NCI-H2107 treated with DMSO at 0.1 percent for 48 hours (cell line): ENCODE measurements at regions not wholly inside any gene's neighbourhood (a gene's known extent, or its start where the extent isn't known, plus 50 kb on each side); places are given as distances from the start of the nearest gene placed in this dataset.

ENCODE experiments used
- DNase-seq: peaks from one replicate; lab custom pipeline; 2025; ENCODE audit not compliant: unreplicated experiment; lab: John Stamatoyannopoulos, UW

GRCh38 chr1:234870020-234870981, 258.3 kb downstream of the TOMM20 start:
- DNase-seq, result no peak

DNA sequence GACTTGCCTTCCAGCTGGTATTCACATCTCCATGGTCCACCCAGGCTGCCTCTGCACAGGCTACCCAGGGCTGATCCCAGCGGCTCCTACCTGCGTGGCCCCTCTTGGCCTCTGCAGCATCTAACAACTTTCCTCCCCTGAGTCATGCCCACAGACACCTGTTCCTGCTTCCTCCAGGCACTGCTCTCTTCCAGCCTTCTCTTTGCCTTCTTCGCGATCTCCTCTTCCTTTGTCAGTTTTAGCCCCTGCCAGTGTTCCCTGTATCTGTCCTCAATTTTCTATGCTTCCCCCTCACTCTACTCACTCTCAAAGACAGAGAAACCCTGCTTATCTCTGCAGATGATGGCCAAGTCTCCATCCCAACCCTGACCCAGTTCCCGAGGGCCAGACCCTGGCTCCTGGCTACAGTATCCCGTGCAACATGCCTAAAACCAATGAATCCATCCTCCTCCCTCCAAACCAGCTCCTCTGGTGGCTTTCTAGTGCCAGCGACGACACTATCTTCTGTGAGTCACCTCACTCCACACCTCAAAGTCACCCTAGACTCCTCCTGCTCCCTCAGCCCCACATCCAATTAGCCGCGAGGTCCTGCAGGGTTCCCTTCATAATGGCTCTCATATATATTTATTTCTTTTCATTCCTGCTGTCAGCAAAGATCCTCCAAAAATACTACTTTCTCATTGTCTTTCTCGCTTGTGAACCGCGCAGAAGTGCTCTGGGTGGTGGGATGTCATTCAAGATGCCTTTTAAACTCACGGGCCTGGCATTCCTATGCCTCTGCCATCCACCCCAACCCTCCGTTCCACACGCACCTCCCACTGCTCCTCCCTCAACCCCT, 259.2 kb downstream of the TOMM20 start:
- no peak for DNase-seq

GRCh38 chr1:234868296-234869147, 258.5 kb upstream of the IRF2BP2 start:
- DNase-seq, result no peak

DNA sequence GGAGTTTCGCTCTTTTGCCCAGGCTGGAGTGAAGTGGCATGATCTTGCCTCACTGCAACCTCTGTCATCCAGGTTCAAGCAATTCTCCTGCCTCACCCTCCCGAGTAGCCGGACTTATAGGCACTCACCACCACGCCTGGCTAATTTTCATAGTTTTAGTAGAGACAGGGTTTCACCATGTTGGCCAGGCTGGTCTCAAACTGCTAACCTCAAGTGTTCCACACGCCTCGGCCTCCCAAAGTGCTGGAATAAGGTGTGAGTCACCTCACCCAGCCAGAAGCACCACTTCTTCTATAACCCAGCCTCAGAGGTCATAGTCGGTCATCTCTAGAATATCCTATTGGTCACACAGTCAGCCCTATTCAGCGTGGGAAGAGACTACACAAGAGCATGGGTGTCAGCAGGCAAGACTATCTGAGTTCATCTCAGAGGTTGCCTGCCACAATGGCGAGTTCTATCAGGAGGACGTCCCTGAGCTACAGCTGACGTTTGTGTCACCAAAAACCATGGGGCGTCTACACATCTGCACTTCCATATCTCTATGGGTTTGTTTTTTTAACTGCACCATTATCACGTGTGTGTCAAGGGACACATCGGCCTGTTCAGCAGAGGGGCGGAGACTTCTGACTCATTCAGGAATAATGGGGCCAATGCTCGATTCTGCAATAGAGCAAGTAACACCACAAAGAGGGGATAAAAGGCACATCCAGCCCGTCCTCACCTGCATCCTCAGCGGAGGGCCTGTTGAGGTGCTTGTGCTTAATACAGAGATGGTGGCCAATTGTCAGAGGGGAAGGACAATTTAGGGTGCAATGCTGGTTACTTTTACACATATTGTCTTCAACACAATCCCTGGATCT, 256.3 kb upstream of the IRF2BP2 start:
- DNase-seq, result no peak

GRCh38 chr1:234865171-234866006, 255.4 kb upstream of the IRF2BP2 start:
- DNase-seq, result no peak

DNA sequence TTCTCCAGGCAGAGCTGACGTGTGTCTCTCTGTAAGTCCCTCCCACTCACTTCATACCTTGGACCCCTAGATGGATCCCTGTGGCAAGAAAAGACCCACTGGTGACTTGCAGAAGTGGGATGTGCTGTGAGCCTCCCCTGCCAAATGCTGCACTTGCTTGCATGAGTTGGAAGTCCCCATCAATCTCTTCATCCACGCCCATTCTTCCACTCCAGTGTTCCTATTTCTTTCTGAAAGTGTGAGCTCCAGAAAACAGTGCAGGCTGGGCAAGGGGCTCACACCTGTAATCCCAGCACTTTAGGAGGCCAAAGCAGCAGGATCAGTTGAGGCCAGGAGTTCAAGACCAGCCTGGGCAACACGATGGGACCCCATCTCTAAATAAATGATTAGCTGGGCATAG, 254.1 kb upstream of the IRF2BP2 start:
- no peak for DNase-seq

GRCh38 chr1:234863551-234863971, 253.6 kb upstream of the IRF2BP2 start:
- no peak for DNase-seq

DNA sequence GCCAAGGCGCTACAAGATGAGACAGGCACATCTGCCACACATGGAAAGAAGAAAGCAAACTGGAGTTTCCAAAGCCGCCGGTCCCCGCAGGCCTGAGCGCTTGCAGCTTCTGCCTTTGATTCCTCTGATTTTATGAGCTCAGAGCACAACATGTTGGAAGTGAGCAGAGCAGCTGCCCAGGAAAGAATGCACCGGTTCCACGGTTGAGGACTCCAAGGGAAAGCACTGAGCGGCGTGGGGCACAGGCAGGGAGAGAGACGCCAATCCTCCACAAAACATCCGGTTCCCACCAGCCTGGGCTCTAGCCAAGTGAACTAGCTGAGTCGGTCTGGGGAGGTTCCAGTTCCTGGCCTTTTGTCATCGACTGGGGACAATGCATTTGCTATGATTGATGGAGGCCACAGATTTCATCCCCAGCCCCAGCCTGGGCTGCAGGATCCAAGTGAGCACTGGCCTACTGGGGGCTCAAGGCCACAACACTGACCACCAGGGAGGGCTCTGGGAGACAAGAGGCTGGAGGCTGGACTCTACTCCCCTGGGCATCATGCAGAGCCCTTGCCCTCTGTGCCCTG, 253.1 kb upstream of the IRF2BP2 start:
- no peak for DNase-seq

DNA sequence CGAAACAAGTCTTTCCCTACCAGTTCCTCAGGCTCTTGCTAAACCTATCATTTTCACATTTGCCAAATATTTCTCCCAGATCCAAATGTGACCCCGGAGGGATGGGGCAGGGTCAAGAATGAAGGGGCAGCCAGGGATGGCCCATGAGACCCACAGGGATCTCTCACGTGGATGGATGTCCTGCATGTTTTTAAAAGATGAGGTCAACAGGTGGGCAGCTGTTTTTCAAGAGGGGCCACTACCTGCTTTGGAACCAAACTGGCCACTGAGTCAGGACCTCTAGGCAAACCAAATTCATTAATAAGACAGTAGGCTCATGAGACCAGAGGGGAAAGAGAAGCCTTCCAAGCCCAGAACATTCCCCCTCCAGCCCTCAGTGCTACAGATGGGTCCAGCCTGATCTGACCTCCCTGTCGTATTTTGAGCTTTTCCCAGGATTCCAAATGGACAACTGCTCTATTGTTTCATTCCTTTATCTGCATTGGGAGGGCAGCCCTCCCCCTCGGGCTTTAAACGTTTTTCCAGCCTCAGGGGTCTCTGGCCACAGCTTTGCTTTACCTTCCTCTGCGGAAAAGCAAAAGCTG, 252.5 kb upstream of the IRF2BP2 start:
- DNase-seq, result no peak

DNA sequence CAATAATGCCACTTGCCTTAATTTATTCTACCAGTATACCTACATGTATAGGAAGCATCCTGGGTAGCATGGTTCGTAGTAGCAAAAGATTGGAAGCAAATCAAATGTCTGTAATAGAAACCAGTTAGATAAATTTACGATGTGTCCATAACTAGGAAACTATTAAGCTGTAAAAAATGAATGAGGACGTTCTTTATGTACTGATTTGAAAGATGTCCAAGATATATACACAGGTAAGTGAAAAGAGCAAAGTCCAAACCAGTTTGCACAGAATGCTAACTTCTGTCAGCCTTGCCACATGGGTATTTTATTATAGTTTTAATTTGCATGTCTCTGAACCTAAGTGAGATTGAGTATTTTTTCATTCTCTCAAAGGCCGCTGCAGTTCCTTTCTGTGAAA, 251.8 kb upstream of the IRF2BP2 start:
- no peak for DNase-seq

DNA sequence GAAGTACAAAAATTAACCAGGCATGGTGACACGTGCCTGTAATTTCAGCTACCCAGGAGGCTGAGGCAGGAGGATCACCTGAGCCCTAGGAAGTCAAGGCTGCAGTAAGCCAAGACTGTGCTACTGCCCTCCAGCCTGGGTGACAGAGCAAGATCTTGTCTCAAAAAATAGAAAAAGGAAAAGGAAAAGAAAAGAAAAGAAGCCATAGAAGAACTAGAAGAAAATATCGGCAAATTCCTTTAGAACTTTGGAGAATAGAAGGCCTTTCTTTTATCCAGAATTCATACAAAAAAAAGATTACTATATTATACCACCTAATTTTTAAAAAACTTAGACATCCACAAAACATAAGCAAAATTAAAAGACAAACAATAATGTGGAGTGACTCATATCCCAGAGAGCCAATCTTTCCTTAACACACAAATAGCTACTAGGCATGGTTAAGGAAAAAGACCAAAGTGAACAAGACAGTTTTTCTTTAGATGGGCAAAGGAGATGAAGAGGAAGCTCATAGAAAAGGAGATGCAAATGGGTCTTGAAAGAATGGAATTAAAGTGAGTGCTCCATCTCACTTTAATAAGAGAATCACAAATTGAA, 251.1 kb upstream of the IRF2BP2 start:
- DNase-seq, result no peak

DNA sequence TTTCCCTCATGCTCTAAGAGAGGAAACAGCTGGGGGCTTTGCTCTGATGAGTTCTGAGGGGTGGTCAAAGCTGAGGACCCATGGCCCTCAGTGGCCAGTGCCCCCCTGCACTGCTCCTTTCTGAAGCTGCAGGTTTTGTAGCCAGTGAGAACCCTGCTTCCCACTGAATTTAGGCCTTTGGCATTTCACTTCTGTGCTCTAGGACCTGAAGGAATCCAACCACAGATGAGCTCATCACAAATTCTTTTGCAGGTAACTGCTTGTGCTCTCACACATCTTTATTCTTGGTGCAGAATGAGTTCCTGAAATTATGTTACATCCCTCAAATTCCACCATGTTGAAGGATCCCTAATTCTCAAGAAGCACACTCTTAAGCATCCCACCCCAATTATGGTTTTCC, 248.7 kb upstream of the IRF2BP2 start:
- DNase-seq, result no peak

DNA sequence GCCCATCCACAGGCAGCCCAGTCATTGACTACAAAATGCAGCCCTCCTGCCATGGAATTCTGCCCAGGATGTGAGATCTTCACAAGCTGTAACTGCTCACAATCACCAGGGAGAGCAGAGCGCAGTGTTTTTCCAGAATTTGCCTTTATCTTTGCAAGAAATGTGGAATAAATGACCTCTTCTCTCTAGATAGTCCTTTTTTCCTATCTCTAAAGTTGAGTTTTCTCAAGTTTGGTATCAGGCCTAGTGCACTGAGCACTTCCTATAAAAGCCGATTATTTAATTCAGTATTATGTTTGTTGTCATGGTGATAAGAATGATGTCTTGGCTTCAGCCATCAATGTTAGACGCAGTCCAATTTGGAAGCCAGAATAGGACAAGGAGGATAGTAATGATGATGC, 246.9 kb upstream of the IRF2BP2 start:
- DNase-seq, result no peak

GRCh38 chr1:234855851-234856250, 245.9 kb upstream of the IRF2BP2 start:
- DNase-seq, result no peak

DNA sequence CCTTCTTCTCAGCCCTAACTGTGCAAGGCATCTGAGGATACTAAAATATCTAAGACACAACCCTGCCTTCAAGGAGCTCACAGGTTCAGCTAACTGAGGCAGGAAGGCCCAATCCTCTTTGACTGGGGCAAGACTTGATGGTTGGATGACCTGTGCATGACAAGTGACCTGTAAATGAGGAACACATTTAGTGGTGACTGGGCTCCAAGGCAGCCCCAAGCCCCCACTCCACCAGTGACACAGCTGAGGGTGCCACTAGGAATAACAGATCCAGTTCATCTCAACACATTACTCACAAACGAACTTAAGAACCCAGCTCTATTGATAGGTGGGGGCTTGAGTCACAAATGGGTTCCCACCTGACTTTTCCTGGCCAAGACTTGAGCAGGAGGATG, 244.7 kb upstream of the IRF2BP2 start:
- DNase-seq, result no peak

DNA sequence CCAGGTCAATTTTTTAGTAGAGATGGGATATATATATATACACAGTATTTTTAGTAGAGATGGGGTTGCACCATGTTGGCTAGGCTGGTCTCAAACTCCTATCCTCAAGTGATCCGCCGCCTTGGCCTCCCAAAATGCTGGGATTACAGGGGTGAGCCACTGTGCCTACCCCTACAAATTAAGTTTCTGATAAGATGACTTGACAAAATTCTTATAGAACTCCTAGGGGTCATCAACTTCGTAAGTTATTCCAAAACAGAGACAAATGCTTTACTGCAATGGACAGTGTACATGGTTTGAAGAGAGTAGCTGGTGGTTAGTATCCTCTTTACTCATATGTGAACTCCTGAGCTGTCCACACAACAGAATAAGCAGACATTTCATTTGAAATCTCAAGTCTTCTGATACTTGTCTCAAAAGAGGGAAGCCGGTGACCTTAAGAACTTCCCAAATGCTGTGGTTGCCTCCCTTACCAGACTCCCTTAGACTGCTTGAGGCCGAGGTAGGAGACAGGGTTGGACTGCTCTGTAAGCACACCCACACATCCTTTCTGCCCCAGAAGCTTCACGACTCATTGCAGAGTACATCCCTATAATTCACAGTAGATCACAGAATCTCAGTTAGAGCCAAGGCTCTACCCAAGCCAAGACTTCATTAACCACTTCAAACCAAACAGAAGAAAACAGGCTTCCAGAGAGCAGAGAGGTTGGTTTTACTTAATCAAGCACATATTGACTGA, 244.1 kb upstream of the IRF2BP2 start:
- DNase-seq, result no peak

- DNase-seq, result no peak
These were observed 242.7 kb upstream of the IRF2BP2 start for GRCh38 chr1:234852659-234853058.
